ENCODE measurements at regions not wholly inside any gene's neighbourhood (a gene's known extent, or its start where the extent isn't known, plus 50 kb on each side); places are given as distances from the start of the nearest gene placed in this dataset.

DNA sequence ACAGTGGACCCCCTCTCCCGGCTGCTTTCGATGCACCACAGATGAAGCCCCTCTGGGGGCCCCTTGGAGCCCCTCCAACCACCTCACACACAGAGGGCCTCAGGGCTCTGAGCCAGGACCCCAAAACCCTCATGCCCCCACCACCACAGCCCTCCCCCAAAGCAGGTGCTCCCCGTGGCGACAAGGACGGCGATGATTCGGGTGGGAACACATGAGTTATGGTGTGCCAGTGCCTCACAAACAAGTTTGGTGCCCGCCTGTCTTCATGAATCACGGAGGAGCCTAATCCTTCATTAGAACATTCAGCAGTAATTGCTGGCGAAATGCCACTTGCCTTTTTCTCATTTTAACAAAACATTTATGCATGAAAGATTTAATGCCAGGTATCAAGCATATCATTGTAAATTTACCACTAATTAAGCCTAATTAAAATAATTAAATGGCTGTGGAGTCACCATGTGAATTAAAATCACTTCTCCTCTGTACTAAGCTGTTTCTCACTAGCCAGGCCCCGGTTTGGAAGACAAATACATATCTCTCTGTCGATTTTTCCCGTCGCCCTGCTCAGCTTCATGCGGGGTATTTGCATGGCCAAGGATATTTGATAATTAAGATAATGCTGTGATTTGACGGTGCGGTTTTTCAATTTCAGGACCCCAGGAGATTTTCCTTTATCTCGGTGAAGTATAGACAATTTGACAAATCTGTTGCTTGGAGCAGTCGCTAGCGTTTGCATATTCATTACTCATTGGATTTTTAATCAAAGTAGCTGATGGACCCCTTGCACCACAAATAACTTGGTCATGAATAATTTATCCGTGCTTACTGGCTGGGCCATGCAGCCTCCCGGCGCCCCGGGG lies 157.0 kb downstream of the TLE3 start:
- DNase-seq: no peak

DNA sequence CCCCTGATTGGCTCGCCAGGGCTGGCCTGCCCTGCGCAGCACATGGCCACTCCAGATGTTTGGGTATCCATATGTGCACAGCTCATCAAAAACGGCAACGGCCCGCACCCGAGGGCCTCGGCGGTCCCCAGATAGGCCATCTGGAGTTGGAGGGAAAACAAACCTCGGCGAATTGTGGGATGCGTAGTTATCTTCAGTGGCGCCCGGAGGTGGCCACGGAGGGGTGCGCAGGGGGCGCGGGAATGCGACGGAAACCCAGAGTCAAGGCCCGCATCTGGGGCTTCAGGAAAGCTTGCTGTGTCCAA lies 156.5 kb downstream of the TLE3 start:
- no peak for DNase-seq

DNA sequence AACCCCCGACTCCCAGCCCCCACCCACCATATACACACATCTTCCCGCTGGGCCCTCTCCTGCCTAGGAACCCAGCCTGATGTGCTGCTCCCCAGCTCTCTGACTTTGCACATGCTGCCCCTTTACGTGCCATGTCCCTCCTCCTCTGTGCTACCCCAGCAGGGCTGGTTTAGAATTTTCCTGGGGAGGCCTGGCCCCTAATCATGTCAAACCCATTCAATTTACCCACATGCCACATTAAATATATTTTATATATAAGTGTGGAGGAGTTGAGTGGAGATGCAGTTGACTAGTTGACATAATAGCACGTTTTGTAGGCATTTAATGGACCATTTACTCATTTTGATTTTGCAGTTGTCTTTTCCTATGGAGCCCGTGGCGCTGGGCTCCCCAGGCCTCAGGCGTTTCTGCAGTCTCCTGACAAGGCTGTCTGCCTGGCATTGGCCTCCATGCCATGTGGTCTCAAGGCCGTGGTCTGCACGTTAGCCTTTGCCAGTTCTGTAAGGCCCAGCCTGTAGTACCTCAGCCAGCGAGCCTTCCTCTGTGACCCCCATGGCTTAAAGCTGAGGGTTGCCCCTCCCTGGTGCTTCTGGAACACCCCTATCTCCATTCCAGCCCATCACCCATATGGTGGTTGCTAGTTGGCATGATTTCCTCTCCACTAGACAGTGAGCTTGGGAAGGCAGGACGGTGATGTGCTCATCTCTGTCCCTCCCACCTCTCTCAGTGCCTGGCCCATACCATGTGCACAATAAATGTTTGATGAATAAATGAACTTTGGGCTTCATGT lies 155.8 kb downstream of the TLE3 start:
- no peak for DNase-seq

DNA sequence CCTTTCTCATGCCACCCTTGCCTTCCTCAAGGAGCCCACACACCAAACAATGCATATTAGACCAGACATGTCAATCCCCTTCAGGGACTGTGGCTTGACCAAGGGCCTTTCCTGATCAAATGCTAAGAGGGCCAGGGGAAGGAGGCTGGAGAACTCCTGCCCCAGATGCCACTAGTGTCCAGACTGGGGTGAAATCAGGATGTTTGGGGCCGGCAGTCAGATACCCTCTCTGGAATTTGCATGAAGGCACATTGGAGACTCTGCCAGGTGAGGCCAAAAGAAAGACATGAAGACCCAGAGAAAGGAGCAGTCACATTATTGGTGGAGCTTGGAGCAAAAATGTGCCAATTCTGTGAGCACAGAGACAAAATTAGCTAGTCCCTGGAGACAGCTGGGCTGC lies 154.1 kb downstream of the TLE3 start:
- DNase-seq: no peak

DNA sequence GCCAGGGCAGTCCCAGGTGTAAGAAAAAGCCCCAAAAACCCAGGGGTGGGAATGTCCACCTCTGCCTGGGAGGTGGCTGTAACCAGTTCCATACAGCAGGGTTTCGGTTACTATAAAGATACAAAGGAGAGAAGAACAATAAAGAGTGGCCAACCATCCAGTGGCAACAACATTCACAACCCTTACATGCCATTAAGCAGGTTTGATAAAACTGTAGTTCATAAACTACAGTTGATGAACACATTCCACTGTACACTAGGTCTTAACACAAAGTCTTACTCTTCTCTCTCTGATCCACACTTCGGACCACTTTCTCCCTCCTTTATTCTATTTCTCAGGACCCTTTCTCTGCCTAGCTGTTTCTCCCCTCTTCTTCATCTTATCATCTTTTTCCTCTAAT lies 152.0 kb downstream of the TLE3 start:
- DNase-seq: no peak

DNA sequence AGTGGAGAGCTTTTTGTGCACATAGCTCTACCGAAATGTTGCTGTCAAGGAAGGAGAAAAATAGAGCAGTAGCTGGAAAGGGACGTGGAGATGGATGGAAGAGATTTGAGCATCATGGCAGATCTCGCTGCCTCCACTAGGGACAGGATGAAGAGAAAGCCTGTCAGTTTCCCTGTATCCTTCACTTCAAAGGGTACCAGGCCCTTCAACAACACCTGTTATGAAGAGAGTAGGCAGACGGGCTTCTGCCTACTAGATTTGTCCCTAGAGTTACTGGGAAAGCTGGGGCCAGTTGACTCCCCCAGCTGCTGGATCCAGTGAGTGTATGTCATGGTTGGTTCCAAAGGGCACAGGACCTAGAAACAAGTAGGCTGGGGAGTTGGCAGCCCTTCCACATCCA lies 150.8 kb downstream of the TLE3 start:
- DNase-seq: no peak

DNA sequence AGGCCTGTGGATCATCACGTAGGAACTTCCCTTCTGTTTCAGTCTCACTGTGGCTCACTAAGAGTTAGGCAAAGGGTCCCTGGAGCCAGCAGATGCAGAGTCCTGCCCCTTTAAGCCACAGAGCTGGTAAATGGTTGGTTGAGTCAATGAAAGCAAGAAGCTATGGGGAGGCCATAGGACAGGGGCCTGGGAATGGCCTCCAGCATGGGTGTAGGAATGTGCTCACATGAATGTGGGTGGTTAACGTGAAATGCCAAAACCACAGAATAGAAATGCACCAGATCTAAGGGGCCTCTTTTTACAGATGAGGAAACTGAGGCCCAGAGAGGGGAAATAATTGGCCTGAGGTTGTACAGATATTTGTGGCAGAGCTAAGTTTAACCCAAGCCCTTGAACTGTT lies 150.3 kb downstream of the TLE3 start:
- no peak for DNase-seq

DNA sequence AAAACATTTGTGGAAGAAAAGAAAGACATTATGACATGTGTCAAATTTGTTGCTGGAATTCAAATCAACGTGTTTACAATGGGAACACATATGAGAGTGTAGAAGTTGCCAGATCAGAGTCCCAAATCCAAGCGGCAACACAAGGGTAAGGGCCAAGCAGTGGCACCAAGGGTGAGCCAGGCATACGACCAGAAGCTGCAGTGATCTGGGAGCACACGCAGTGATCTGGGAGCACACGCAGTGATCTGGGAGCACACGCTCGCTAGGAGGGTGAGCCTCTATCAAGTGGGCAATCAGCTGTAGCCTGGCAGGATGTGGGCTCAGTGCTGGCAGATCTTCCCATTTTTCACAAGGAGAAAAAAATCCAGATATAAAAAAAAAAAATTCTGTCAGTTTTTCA lies 148.2 kb downstream of the TLE3 start:
- DNase-seq: no peak

DNA sequence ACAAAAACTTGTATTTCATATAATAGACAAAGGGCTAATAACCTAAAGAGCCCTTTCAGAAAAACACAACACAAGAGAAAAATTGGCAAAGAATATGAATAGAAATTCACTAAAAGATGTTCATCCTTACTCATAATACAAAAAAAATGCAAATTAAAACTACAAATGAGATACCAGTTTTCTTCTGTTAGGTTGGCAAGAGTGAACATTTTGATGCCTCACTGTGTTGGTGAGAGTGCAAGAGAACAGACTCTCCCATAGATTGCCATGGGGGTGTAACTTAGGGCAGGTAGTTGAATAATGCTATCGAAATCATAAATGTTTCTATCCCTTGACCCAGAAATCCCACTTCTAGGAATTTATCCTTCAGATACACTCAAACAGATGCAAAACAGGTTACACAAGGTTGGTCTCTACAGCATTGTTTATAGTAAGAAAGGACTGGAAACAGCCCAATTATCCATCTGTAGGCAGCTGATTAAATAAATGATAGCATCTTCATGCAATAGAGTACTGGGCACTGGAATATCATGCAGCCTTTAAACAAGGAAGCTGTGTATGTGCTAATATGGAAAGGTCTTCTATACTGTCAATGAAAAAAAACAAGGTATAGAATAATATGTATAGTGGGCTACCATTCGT lies 146.3 kb downstream of the TLE3 start:
- no peak for DNase-seq

DNA sequence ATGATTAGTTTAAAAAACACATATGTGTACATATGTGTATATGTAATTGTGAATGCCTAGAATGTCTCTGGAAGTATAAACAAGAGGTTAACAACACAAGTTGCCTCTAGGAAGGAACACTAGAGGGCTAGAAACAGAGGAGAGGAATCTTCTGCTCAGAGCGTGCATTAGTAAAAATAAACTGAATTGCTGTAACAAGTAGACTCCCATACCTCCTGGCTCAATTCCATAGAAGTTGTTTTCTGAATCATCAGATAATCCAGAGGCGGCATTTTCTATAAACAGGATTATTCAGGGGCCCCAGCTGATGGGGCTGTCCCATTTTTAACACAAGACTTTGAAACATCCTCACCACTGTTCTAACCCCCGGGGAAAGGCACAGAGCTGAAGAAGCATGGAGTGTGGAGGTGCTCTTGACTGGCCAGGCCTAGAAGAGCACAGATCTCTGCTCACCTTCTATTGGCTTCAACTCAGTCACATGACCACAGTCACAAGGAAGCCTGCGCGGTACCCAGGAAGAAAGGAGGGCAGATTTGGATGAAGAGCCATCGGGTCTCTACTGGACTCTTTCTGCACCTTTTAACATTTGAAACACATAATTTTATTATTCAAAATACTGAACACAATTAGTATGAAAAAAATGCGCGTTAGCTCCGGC lies 145.7 kb downstream of the TLE3 start:
- no peak for DNase-seq

DNA sequence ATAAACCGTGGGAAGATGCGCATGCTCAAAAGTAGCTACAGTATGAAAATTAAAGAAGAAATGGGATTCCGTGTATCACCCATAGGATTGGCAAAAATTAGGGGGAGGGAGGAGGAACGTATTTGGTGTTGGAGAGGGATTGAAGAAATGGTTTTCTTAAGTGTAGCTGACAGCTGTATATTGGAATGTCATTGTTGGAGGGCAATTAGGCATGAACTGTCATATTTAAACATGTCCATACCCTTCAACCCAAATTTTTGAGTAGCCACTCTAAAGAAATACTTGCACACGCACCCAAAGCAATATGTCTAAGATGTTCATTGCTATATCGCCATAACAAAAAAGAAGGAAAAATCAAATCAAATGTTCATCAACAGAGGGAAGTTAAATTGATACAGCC lies 144.7 kb downstream of the TLE3 start:
- DNase-seq: no peak

DNA sequence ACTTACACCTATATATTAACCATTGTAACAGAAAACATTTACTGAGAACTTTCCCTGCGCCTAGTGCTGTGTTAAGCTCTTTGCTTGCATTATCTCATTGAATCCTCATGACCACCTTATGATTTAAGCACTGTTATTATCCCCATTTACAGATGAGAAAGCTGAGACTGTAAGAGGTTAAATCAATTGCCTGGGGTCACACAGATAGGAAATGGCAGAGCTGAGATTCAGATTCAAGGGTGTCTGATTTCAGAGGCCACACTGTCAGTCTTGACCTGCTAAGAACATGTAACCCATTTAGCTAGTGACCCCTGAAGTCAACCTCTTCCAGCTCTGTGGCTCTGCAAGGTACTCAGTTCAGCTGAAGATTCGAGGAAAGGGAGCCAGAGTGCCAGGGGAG lies 143.9 kb downstream of the TLE3 start:
- no peak for DNase-seq

DNA sequence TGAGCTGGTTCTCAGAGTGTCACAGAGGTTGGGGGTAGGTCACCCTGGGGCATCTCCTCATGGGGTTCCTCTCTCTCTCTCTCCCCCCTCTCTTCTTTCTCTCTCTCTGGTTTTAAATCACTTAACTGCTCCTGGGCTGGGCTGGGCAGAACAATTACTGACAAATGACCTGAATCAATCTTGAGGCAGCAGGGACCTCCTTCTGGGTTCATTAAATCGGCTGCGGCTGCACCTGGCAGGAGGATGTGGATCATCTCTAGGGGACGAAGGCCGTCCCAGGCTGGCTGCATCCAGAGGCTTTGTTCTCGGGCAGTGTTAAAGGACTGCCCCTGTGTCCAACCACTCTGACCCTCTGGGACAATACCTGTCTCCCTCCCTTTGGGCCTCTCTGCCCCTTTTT lies 143.1 kb downstream of the TLE3 start:
- no peak for DNase-seq

DNA sequence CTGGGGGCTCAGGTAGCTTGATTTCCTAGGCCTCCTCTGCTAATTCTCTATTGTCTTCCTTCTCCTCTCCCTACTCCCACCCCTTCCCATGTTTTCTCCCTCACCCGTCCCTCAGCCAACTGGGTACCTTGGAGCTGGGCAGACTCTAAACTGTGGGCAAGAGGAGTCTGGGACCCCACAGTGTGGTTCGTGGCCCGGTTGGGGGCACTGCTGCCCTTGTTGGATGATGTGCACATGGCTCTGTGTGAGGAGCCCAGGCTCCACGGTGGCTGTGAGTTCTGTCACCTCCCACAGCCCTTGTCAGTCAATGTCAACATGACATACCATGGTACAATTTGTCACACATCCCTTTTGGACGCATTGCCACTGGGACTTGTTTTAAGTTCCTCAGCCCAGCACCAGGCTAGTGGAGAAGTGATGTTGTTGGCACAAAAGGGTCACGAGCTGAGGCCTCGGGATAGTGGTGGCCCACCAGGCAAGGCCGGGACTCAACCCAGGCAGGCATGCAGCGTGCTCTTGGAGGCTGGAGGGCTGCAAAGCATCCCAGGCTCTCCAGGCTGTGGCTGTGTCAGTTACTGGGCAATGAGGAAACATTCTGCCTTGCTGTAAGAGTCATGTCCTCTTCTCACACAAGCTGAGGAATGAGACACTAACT lies 142.3 kb downstream of the TLE3 start:
- no peak for DNase-seq

DNA sequence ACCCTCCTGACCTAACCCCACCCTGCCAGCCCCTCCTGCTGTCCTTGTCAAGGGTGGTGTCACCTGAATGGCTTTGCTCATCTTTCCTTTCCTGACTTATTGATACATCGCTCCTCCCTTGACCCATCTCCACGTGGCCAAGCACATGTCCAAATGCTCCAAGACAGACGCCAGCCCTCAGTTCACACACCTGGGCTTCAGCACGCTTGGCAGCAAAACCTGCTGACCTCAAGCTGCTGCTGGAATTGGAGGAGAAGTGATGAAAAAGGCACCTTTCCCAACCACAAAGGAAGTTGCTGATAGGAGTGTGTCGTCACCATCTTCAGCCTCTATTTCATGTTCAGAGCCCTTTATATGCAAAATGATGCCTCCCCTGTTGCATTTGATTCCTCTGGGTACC lies 141.3 kb downstream of the TLE3 start:
- no peak for DNase-seq

DNA sequence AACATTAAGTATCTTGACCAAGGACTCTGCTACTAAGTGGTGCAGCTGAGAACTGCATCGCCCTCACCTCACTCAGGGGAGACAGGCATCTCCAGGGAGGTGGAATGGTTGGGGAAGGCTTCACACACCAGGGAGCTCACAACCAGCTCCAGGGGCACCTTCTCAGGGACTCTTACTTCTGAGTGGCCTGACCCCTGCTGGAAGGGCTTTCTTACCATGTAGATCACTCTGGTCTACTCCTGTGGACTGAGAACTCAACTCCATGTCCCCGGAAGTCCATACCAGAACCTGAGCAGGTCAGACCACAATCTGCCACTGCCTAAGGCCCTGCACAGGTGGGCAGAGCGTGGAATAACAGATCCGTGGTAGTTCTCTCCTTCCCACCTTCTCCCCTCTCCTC lies 140.5 kb downstream of the TLE3 start:
- no peak for DNase-seq

DNA sequence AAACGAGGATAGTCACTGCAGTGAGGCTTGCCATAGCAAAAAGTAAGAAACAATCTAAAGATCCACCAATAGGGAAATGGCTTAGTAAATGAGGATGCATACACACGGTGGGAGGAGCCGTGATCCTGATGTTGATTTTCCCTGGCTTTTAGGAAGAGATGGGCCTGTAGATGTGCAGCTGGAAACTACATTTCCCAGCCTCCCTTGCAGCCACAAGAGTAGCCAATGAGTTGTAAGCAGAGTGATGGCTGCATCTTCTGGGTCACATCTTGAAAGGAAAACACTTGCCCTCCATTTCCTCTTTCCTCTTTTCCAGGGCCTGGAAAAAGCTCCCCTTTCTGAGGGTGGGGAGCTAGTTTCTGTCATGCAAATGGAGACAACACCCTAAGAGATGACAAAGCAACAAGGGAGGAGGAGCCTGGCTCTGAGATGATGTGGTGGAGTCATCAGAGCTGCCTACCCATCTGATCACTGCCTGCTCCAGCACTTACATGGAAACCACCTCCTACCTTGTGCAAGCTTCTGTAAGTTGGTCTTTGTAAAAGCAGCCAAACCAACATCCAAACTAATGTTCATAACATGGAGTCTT lies 139.1 kb downstream of the TLE3 start:
- no peak for DNase-seq

DNA sequence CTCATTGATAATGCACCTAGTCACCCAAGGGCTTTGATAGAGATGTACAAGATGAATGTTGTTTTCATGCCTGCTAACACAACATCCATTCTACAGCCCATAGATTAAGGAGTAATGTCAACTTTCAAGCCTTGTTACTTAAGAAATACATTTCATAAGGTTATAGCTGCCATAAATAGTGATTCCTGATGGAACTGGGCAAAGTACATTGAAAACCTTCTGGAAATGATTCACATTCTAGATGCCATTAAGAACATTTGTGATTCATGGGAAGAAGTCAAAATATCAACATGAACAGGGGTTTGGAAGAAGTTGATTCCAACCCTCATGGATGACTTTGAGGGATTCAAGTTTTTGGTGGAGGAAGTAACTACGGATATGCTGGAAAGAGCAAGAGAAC lies 135.2 kb downstream of the TLE3 start:
- no peak for DNase-seq

DNA sequence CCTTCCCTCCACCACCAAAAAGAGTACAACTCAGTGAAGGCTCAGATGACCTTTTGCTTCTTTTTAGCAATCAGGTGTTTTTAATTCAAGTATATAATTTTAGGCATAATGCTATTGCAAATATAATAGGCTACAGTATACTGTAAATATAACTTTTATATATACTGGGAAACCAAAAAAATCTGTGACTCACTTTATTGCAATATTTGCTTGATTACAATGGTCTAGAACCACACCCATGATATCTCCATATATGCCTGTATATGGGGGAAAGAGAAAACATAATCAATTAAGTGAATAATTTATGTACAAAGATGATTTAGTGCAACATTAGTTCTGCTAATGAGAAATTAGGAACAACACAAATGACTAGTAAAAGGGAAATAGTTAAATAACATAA lies 134.3 kb downstream of the TLE3 start:
- DNase-seq: no peak

DNA sequence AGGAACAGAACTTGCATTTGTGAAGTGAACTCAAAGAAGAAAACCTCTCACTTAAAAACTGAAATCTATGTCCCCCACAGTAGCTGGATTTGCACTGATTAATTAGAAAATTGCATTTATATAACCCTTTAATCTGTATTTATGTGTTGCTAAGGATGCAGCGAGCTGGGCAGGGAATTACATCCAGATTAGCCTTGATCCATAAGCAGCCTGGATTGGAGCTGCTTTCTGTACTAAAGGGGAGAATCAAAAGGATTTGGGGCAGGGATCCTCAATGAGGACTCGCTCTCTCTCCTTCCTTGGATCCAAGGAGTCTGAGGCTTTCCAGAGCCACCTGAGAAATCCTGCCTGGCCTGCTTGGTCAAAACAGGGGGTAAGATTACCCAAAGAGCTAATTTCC lies 125.9 kb downstream of the TLE3 start:
- DNase-seq: no peak

DNA sequence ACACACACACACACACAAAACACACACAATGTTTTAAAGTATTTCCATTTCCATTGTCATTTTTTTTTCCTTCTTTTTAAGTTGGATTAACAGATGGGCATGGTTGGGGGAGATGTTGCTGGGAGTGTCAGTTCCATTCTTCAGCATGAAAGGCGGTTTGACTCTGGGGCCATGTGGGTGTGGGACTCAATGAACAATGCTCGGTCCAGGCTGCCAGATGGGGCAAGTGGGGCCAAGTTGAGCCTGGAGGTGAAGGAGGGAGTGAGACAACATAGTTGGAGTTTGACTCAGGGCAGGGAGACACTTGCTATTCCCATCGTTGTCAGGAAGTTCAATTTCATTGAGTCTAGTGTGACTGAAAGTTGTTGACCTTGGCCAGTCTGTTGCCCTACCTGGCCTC lies 125.3 kb downstream of the TLE3 start:
- DNase-seq: no peak

DNA sequence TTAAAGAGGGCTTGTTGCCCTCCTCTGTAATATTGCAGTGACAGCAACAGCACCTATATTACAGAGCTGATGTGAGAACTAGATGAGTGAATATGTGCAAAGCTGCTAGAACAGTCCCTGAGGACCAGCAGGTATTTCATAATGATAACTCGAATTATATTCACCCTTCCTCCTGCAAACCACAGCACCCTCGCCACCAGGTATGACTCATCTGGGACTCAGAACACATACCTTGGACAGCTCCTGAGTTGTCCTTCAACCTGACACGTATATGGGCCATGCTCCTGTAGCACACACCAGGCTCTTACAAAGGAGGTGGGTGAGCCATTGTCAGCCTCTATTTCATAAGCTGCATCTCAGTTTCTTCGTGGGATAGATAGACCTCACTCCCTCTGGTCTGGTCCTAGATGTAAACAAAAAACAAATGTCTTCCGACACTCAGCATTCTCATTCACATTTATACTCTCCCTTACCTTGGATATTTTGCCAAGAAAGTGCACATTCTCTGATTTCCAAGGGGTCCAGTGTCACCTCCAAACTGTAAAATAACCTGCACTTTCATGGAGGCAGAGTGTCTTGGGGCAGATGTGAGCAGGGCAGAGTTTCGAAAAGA lies 124.5 kb downstream of the TLE3 start:
- no peak for DNase-seq

All from NCI-H446 treated with DMSO at 0.1 percent for 48 hours (cell line).